GM12892 (cell line): ENCODE measurements at regions not wholly inside any gene's neighbourhood (a gene's known extent, or its start where the extent isn't known, plus 50 kb on each side); places are given as distances from the start of the nearest gene placed in this dataset.

ENCODE experiments used
- DNase-seq: peaks from one replicate; pipeline ENCODE4 v3.0.0; 2011; ENCODE audit not compliant: insufficient read length
- FAIRE-seq: peaks from 2 replicates; lab custom pipeline; 2011; peaks lifted over from hg19 to GRCh38; lab: Jason Lieb, UNC
- POLR2A ChIP-seq: IDR thresholded peaks from 2 replicates; pipeline ENCODE4 v1.6.1; 2011; ENCODE audit warnings: low read depth, low read length, control low read depth
- POLR2AphosphoS5 ChIP-seq: IDR thresholded peaks from 2 replicates; pipeline ENCODE4 v1.6.1; 2011; ENCODE audit warnings: low read depth, low read length, control low read depth
- TAF1 ChIP-seq: IDR thresholded peaks from 2 replicates; pipeline ENCODE4 v1.6.1; 2011; ENCODE audit warnings: low read depth, mild to moderate bottlenecking, control low read depth, low read length, borderline replicate concordance

GRCh38 chr5:2006193-2006970 lies 123.7 kb upstream of the IRX4 start:
- DNase-seq (no peak), FAIRE-seq (no peak)
- TF ChIP-seq TAF1 (no peak), POLR2AphosphoS5 (no peak), POLR2A (no peak)

- TF ChIP-seq TAF1 (no peak), POLR2AphosphoS5 (no peak), POLR2A (no peak)
- FAIRE-seq (no peak), DNase-seq (no peak)
These were observed 122.6 kb upstream of the IRX4 start for GRCh38 chr5:2005101-2006041.

GRCh38 chr5:2003690-2004365 lies 121.1 kb upstream of the IRX4 start:
- no peak for TF ChIP-seq POLR2A
- no peak for TF ChIP-seq POLR2AphosphoS5
- TF ChIP-seq TAF1 = no peak
- no peak for DNase-seq
- FAIRE-seq = no peak

GRCh38 chr5:2003206-2003605 lies 120.5 kb upstream of the IRX4 start:
- TF ChIP-seq POLR2AphosphoS5 (no peak), TAF1 (no peak), POLR2A (no peak)
- no peak for DNase-seq
- FAIRE-seq = no peak

- FAIRE-seq = no peak
- no peak for TF ChIP-seq POLR2AphosphoS5
- no peak for TF ChIP-seq POLR2A
- no peak for TF ChIP-seq TAF1
- no peak for DNase-seq
These were observed 118.6 kb upstream of the IRX4 start for GRCh38 chr5:2001300-2001699.

- FAIRE-seq = no peak
- TF ChIP-seq POLR2A (no peak), POLR2AphosphoS5 (no peak), TAF1 (no peak)
These were observed 117.9 kb upstream of the IRX4 start for GRCh38 chr5:2000591-2000990.

GRCh38 chr5:1999794-2000193 lies 117.1 kb upstream of the IRX4 start:
- DNase-seq (no peak), FAIRE-seq (no peak)
- TF ChIP-seq TAF1 (no peak), POLR2A (no peak), POLR2AphosphoS5 (no peak)

More at GRCh38 chr5:2000591-2000990, 117.9 kb upstream of the IRX4 start:
- DNase-seq = no peak

- DNase-seq = no peak
- TF ChIP-seq TAF1 (no peak), POLR2AphosphoS5 (no peak), POLR2A (no peak)
- FAIRE-seq = no peak
These were observed 116.1 kb upstream of the IRX4 start for GRCh38 chr5:1998716-1999317.

- TF ChIP-seq POLR2AphosphoS5 (no peak), POLR2A (no peak), TAF1 (no peak)
- no peak for FAIRE-seq
These were observed 115.6 kb upstream of the IRX4 start for GRCh38 chr5:1998348-1998669.

GRCh38 chr5:1997640-1998347 lies 115.1 kb upstream of the IRX4 start:
- no peak for FAIRE-seq
- TF ChIP-seq TAF1 (no peak), POLR2AphosphoS5 (no peak), POLR2A (no peak)
- DNase-seq = no peak

More at GRCh38 chr5:1998348-1998669, 115.6 kb upstream of the IRX4 start:
- DNase-seq = no peak
